Activated CD4-positive, alpha-beta T cell treated with anti-CD3 and anti-CD28 coated beads, Interleukin-2, amount 10 ng/mL, durations not matched to agents 7 days and 5 days (primary cell): ENCODE measurements at regions not wholly inside any gene's neighbourhood (a gene's known extent, or its start where the extent isn't known, plus 50 kb on each side); places are given as distances from the start of the nearest gene placed in this dataset.

Experiments used
- CTCF ChIA-PET: fragments of 350-600 bp; sonication (Branson Sonifier 250); formaldehyde crosslinking; loops from one replicate; lab custom pipeline; 2021; ENCODE audit warnings: antibody characterized with exemption; lab: Charles Lee
- POLR2A ChIA-PET: fragments of 350-600 bp; sonication (Branson Sonifier 250); formaldehyde crosslinking; loops from one replicate; lab custom pipeline; 2021; ENCODE audit warnings: antibody characterized with exemption; lab: Charles Lee
- DNase-seq: peaks from one replicate; pipeline ENCODE4 v3.0.0-alpha.2; 2020
- H3K27ac Mint-ChIP-seq: one replicate; pipeline ENCODE4 v1.8.0; 2021; ENCODE audit warnings: mild to moderate bottlenecking, moderate library complexity, mixed read lengths
- H3K27me3 Mint-ChIP-seq: one replicate; pipeline ENCODE4 v1.8.0; 2021; ENCODE audit warnings: mixed read lengths
- H3K36me3 Mint-ChIP-seq: one replicate; pipeline ENCODE4 v1.8.0; 2021; ENCODE audit warnings: low read depth, mixed read lengths
- H3K4me1 Mint-ChIP-seq: one replicate; pipeline ENCODE4 v1.8.0; 2021; ENCODE audit warnings: mixed read lengths
- H3K4me3 Mint-ChIP-seq: one replicate; pipeline ENCODE4 v1.8.0; 2021; ENCODE audit warnings: mild to moderate bottlenecking, moderate library complexity, mixed read lengths
- H3K9me3 Mint-ChIP-seq: one replicate; pipeline ENCODE4 v1.8.0; 2021; ENCODE audit warnings: mixed read lengths

- Mint-ChIP-seq H3K36me3 (no peaks in the 10 kb centered on the region), H3K4me3 (no peak overlapping the region), H3K4me1 (no peaks in the 10 kb centered on the region), H3K27ac (no peak overlapping the region), H3K9me3 (peaks cover 17% of the 10 kb centered on the region), H3K27me3 (no peaks in the 10 kb centered on the region)
- ChIA-PET CTCF (no interaction called here), POLR2A (no interaction called here)
- DNase-seq, result no peak
Measured at GRCh38 chr9:16970321-16970720, 99.9 kb upstream of the BNC2 start.

GRCh38 chr9:16964228-16964627 is 93.8 kb upstream of the BNC2 start:
- no peak overlapping the region for H3K4me3 Mint-ChIP-seq
- no peaks in the 10 kb centered on the region for H3K36me3 Mint-ChIP-seq
- H3K4me1 Mint-ChIP-seq, result no peaks in the 10 kb centered on the region
- no peaks in the 10 kb centered on the region for H3K27me3 Mint-ChIP-seq
- H3K27ac Mint-ChIP-seq, result no peak overlapping the region
- POLR2A ChIA-PET, result no interaction called here
- CTCF ChIA-PET, result no interaction called here
- peaks cover 16% of the 10 kb centered on the region for H3K9me3 Mint-ChIP-seq
- DNase-seq, result no peak

- Mint-ChIP-seq H3K36me3 (no peaks in the 10 kb centered on the region), H3K9me3 (peaks cover 5% of the 10 kb centered on the region), H3K27ac (no peak overlapping the region), H3K4me3 (no peak overlapping the region), H3K4me1 (no peaks in the 10 kb centered on the region), H3K27me3 (no peaks in the 10 kb centered on the region)
- ChIA-PET CTCF (no interaction called here), POLR2A (no interaction called here)
- DNase-seq, result no peak
Measured at GRCh38 chr9:16960084-16960483, 89.6 kb upstream of the BNC2 start.

- Mint-ChIP-seq H3K36me3 (no peaks in the 10 kb centered on the region), H3K9me3 (peaks cover 5% of the 10 kb centered on the region), H3K27me3 (no peaks in the 10 kb centered on the region), H3K27ac (no peak overlapping the region), H3K4me3 (no peak overlapping the region), H3K4me1 (no peaks in the 10 kb centered on the region)
- CTCF ChIA-PET, result no interaction called here
- no peak for DNase-seq
- POLR2A ChIA-PET, result no interaction called here
Measured at GRCh38 chr9:16959391-16959790, 88.9 kb upstream of the BNC2 start.

- no peaks in the 10 kb centered on the region for H3K4me1 Mint-ChIP-seq
Measured at GRCh38 chr9:16954040-16954439, 83.6 kb upstream of the BNC2 start.

GRCh38 chr9:16951502-16951901 is 81.0 kb upstream of the BNC2 start:
- CTCF ChIA-PET, result no interaction called here
- H3K36me3 Mint-ChIP-seq, result no peaks in the 10 kb centered on the region
- POLR2A ChIA-PET, result no interaction called here
- H3K27me3 Mint-ChIP-seq, result no peaks in the 10 kb centered on the region
- H3K27ac Mint-ChIP-seq, result no peak overlapping the region
- DNase-seq, result no peak
- H3K4me1 Mint-ChIP-seq, result no peaks in the 10 kb centered on the region
- H3K4me3 Mint-ChIP-seq, result no peak overlapping the region
- H3K9me3 Mint-ChIP-seq, result peaks cover 2% of the 10 kb centered on the region

More at GRCh38 chr9:16954040-16954439, 83.6 kb upstream of the BNC2 start:
- Mint-ChIP-seq H3K27ac (no peak overlapping the region), H3K4me3 (no peak overlapping the region), H3K27me3 (no peaks in the 10 kb centered on the region), H3K9me3 (no peaks in the 10 kb centered on the region), H3K36me3 (no peaks in the 10 kb centered on the region)
- POLR2A ChIA-PET, result no interaction called here
- DNase-seq, result no peak
- CTCF ChIA-PET, result interaction anchor here (0.7 kb wide), 1 partner anchor 30 kb away, joined by 3 read pairs; no protein-coding TSS in a partner anchor

- no peaks in the 10 kb centered on the region for H3K4me1 Mint-ChIP-seq
- H3K27ac Mint-ChIP-seq, result no peak overlapping the region
- ChIA-PET POLR2A (no interaction called here), CTCF (no interaction called here)
- DNase-seq, result no peak
- H3K36me3 Mint-ChIP-seq, result no peaks in the 10 kb centered on the region
- H3K9me3 Mint-ChIP-seq, result peaks cover 5% of the 10 kb centered on the region
- H3K4me3 Mint-ChIP-seq, result no peak overlapping the region
- H3K27me3 Mint-ChIP-seq, result no peaks in the 10 kb centered on the region
Measured at GRCh38 chr9:16950051-16950450, 79.6 kb upstream of the BNC2 start.

GRCh38 chr9:16930578-16930977 is 60.1 kb upstream of the BNC2 start:
- ChIA-PET POLR2A (no interaction called here), CTCF (interaction anchor here (0.6 to 0.7 kb wide), 2 partner anchors 15 to 1865 kb away, joined by 3 read pairs; no protein-coding TSS in a partner anchor)
- peaks cover 5% of the 10 kb centered on the region for H3K9me3 Mint-ChIP-seq
- H3K36me3 Mint-ChIP-seq, result no peaks in the 10 kb centered on the region
- H3K4me3 Mint-ChIP-seq, result no peak overlapping the region
- no peak overlapping the region for H3K27ac Mint-ChIP-seq
- DNase-seq, result no peak
- no peaks in the 10 kb centered on the region for H3K4me1 Mint-ChIP-seq
- H3K27me3 Mint-ChIP-seq, result no peaks in the 10 kb centered on the region

GRCh38 chr9:16928179-16928945 is 57.9 kb upstream of the BNC2 start:
- no peak for DNase-seq
- Mint-ChIP-seq H3K4me3 (no peak overlapping the region), H3K9me3 (peaks cover 5% of the 10 kb centered on the region), H3K4me1 (no peaks in the 10 kb centered on the region), H3K27me3 (no peaks in the 10 kb centered on the region), H3K27ac (no peak overlapping the region), H3K36me3 (no peaks in the 10 kb centered on the region)
- POLR2A ChIA-PET, result no interaction called here
- CTCF ChIA-PET, result no interaction called here

- Mint-ChIP-seq H3K27me3 (no peaks in the 10 kb centered on the region), H3K36me3 (no peaks in the 10 kb centered on the region), H3K4me3 (no peak overlapping the region), H3K27ac (no peak overlapping the region), H3K9me3 (peaks cover 5% of the 10 kb centered on the region), H3K4me1 (no peaks in the 10 kb centered on the region)
- POLR2A ChIA-PET, result no interaction called here
- CTCF ChIA-PET, result no interaction called here
- DNase-seq, result no peak
Measured at GRCh38 chr9:16925426-16925825, 55.0 kb upstream of the BNC2 start.

- peaks cover 11% of the 10 kb centered on the region for H3K9me3 Mint-ChIP-seq
- no peaks in the 10 kb centered on the region for H3K27me3 Mint-ChIP-seq
- no peaks in the 10 kb centered on the region for H3K36me3 Mint-ChIP-seq
- H3K4me1 Mint-ChIP-seq, result no peaks in the 10 kb centered on the region
- DNase-seq, result no peak
- no peak overlapping the region for H3K4me3 Mint-ChIP-seq
- CTCF ChIA-PET, result no interaction called here
- POLR2A ChIA-PET, result no interaction called here
- H3K27ac Mint-ChIP-seq, result no peak overlapping the region
Measured at GRCh38 chr9:16924311-16924915, 53.9 kb upstream of the BNC2 start.

GRCh38 chr9:16921855-16922254 is 51.4 kb upstream of the BNC2 start:
- CTCF ChIA-PET, result no interaction called here
- DNase-seq, result no peak
- H3K27ac Mint-ChIP-seq, result no peak overlapping the region
- POLR2A ChIA-PET, result no interaction called here
- H3K27me3 Mint-ChIP-seq, result no peaks in the 10 kb centered on the region
- no peaks in the 10 kb centered on the region for H3K4me1 Mint-ChIP-seq
- H3K9me3 Mint-ChIP-seq, result peaks cover 15% of the 10 kb centered on the region
- H3K4me3 Mint-ChIP-seq, result no peak overlapping the region
- H3K36me3 Mint-ChIP-seq, result no peaks in the 10 kb centered on the region
